ENCODE measurements at regions not wholly inside any gene's neighbourhood (a gene's known extent, or its start where the extent isn't known, plus 50 kb on each side); places are given as distances from the start of the nearest gene placed in this dataset.

GRCh38 chr18:68323921-68324320 is 391.0 kb downstream of the TMX3 start:
- no peak for DNase-seq

DNA sequence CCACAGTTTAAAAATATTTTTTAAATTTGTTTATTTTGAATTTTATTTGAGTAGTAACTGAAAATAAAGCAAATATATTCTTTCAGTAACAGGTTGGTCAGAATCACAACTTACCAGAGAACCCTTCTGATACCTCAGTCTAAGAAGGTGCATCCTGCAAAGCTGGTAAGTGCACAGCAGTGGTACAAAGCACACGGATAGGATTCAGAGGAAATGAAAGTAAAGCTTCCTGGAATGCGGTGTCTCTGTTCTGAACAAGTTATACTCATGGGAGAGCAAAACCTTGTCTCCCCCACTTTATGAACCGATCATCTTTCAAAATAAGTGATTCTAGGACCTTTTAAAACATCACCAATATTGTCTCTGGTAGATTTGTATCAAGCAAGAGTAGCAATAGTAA is 398.3 kb downstream of the TMX3 start:
- DNase-seq, result no peak

GRCh38 chr18:68314403-68314802 is 400.5 kb downstream of the TMX3 start:
- no peak for DNase-seq

DNA sequence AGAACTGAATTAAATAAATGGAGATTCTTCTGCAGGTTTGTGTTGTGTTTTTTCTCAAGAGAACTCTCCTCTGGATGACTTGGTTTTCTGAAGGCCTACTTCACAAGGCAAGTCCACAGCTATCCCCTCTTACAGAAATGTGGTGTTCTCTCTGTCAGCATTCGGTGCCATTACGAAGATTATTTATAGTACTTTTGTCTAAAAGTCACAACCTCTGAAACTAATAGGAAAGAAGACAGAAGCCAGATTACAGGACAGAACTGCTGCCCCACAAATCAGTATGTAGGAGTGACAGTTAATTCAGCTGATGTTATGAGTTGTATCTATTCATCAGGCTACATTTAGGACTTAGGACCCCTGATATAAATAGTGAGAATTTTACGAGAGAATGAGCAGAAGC is 413.5 kb downstream of the TMX3 start:
- no peak for DNase-seq

GRCh38 chr18:68299906-68300305 is 415.0 kb downstream of the TMX3 start:
- no peak for DNase-seq

DNA sequence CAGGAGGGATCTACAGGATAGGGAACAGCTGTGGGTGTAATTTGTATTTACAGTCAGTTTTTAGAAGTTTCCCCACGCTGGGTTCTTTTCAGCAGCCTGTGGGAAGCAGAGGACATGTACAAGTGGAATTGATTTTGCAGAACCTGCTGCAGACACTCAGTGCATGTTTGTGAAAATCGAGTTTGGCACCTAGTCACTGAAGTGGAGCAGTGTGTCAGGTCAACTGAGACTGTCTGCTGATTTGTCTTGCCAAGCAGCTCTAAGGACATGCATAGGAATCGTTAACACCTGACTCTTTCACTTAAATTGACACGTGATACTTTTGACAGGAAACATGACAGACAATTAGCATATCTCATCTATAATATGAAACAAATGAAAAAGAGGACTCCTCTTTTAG is 416.6 kb downstream of the TMX3 start:
- no peak for DNase-seq

- DNase-seq, result no peak
These were observed 426.5 kb downstream of the TMX3 start for GRCh38 chr18:68288408-68288807.

GRCh38 chr18:68284236-68284780 is 430.6 kb downstream of the TMX3 start:
- DNase-seq, result no peak

- no peak for DNase-seq
These were observed 431.1 kb downstream of the TMX3 start for GRCh38 chr18:68283834-68284233.

DNA sequence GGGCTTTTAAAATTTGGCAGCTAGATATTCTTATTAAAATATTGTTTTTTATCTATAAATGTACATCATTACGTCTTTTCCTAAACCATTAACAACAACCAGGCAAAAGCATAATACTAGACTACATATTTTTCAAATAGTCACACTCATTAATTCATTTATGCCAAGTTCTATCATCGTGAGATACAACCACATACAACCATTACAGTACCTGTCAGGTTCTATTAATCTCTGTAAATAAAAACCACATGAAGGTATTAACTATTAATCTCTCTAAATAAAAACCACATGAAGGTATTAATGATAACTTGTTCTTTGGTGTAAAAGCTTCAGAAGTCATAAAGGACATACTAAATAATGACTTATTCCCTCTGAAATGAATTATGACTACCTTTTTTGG is 432.7 kb downstream of the TMX3 start:
- DNase-seq, result no peak

GRCh38 chr18:68275616-68276015 is 439.3 kb downstream of the TMX3 start:
- no peak for DNase-seq

- DNase-seq, result no peak
These were observed 444.9 kb downstream of the TMX3 start for GRCh38 chr18:68270017-68270416.

GRCh38 chr18:68267583-68267982 is 447.3 kb downstream of the TMX3 start:
- no peak for DNase-seq

GRCh38 chr18:68263481-68263880 is 451.4 kb downstream of the TMX3 start:
- DNase-seq, result no peak

DNA sequence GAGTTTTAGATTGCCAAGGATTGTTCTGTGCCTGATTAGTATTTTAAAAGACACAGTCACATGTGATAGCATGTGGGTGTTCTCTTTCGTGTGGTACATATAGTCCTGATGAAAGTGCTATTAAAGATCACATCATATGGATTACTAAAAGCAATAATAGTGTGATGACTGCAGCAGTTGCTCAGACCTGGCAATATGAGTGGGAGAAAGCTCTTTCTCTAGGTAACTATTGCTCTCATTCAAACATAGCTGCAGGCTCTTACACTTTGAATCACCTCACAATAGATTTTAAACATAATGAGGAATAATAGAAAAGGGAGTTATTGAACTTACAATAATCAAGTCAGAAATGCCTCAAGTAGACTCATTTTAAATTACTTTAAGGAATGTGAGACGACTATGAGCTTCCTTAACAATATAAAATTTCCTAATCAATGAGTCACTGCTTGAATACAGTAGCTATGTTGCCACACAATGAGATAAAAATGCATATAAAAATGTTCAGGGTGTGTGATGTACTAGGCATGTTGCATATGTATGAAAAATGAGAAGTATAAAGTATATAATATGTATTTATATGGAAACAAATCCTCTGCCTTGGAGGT is 452.1 kb downstream of the TMX3 start:
- no peak for DNase-seq

DNA sequence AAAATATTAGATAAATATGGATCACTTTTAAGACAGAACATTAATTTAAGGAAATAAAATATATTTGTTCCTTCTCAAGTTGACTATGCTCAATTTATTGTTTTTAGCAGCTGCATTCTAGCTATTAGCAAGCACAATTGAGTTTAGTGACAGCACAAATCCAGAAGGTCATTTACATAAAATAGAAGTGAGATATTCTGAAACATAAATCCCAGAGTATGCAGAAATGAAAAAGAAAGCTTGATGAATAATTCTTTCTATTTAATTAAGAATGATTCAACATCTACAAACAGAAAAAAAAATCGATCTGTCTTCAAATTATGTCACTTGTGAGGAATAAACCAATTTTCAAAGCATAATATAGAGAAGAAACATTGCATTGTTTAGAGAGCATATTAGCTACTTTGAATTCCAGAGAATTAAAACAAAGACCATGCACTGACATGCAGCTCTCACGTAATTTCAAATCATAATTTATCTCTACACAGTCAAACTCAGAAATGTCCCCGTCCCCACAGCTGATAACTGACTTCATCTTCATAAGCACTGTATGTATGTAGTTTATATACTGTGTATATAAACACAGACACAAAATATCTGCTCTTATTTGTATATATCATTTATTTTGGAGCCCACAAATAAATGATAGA is 458.4 kb downstream of the TMX3 start:
- no peak for DNase-seq

GRCh38 chr18:68244786-68245185 is 470.1 kb downstream of the TMX3 start:
- no peak for DNase-seq

- DNase-seq, result no peak
These were observed 473.0 kb downstream of the TMX3 start for GRCh38 chr18:68241881-68242280.

- no peak for DNase-seq
These were observed 480.2 kb downstream of the TMX3 start for GRCh38 chr18:68234676-68235075.

DNA sequence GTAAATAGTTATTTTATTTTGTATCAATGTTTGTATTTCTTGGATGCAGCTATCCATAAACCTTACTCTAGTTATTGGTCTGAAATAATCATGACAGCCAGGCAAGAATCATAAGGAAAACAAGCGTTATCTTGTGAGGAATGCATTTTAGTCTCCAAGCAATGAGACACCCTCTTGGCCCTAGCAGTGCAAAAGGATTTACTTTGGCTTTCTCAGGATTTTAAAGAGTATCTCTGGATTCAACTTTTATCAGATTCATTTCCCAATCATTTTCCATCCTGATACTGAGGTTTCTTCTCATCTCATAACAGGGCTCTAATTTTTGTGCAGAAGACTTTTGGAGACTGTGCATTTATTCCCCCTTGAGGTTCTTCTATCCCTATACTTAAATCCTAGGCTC is 480.8 kb downstream of the TMX3 start:
- no peak for DNase-seq

- DNase-seq, result no peak
These were observed 481.9 kb downstream of the TMX3 start for GRCh38 chr18:68233018-68233417.

- no peak for DNase-seq
These were observed 485.6 kb downstream of the TMX3 start for GRCh38 chr18:68229351-68229750.

- no peak for DNase-seq
These were observed 493.7 kb downstream of the TMX3 start for GRCh38 chr18:68221111-68221724.

GRCh38 chr18:68220458-68220857 is 494.4 kb downstream of the TMX3 start:
- DNase-seq, result no peak

All from stimulated activated CD8-positive, alpha-beta memory T cell treated with anti-CD3 and anti-CD28 coated beads, Interleukin-4, amount 100 ng/mL, for 48 hours (primary cell).